GM21447 (cell line): ENCODE measurements at regions not wholly inside any gene's neighbourhood (a gene's known extent, or its start where the extent isn't known, plus 50 kb on each side); places are given as distances from the start of the nearest gene placed in this dataset.
"Not testable (repeated sequence)": the region's sequence is repeated elsewhere in the genome, so short reads cannot be mapped to it uniquely, and the experiment has no call there.

Experiments
- ATAC-seq: cut with Tn5 transposase; IDR thresholded peaks from one replicate; pipeline ENCODE4 v1.9.1; 2021; ENCODE audit not compliant: unreplicated experiment

- no peak for ATAC-seq
Measured at GRCh38 chr3:35194666-35195065, 444.7 kb upstream of the ARPP21 start.

GRCh38 chr3:35198857-35199256 lies 440.5 kb upstream of the ARPP21 start:
- no peak for ATAC-seq

GRCh38 chr3:35200056-35200455 lies 439.3 kb upstream of the ARPP21 start:
- no peak for ATAC-seq

GRCh38 chr3:35201211-35201610 lies 438.1 kb upstream of the ARPP21 start:
- ATAC-seq, result no peak

GRCh38 chr3:35215525-35216500 lies 423.5 kb upstream of the ARPP21 start:
- no peak for ATAC-seq

GRCh38 chr3:35216501-35217266 lies 422.6 kb upstream of the ARPP21 start:
- no peak for ATAC-seq

- no peak for ATAC-seq
Measured at GRCh38 chr3:35223632-35224394, 415.5 kb upstream of the ARPP21 start.

GRCh38 chr3:35224565-35225295 lies 414.6 kb upstream of the ARPP21 start:
- no peak for ATAC-seq

GRCh38 chr3:35241236-35241635 lies 398.1 kb upstream of the ARPP21 start:
- no peak for ATAC-seq

GRCh38 chr3:35254917-35255316 lies 384.4 kb upstream of the ARPP21 start:
- no peak for ATAC-seq

- ATAC-seq, result no peak
Measured at GRCh38 chr3:35257641-35258040, 381.7 kb upstream of the ARPP21 start.

- ATAC-seq, result no peak
Measured at GRCh38 chr3:35262406-35262805, 376.9 kb upstream of the ARPP21 start.

- ATAC-seq, result no peak
Measured at GRCh38 chr3:35263477-35263876, 375.8 kb upstream of the ARPP21 start.

- not testable (repeated sequence) for ATAC-seq
Measured at GRCh38 chr3:35266065-35266464, 373.3 kb upstream of the ARPP21 start.

GRCh38 chr3:35275768-35276167 lies 363.6 kb upstream of the ARPP21 start:
- ATAC-seq, result no peak

GRCh38 chr3:35276568-35276967 lies 362.8 kb upstream of the ARPP21 start:
- ATAC-seq, result no peak

GRCh38 chr3:35291471-35292236 lies 347.7 kb upstream of the ARPP21 start:
- no peak for ATAC-seq

GRCh38 chr3:35292568-35292967 lies 346.8 kb upstream of the ARPP21 start:
- no peak for ATAC-seq

GRCh38 chr3:35295906-35296305 lies 343.4 kb upstream of the ARPP21 start:
- no peak for ATAC-seq

GRCh38 chr3:35296533-35296932 lies 342.8 kb upstream of the ARPP21 start:
- ATAC-seq, result no peak
